OCI-LY1 (cell line): ENCODE measurements at regions not wholly inside any gene's neighbourhood (a gene's known extent, or its start where the extent isn't known, plus 50 kb on each side); places are given as distances from the start of the nearest gene placed in this dataset.

Experiments
- CTCF ChIP-seq: fragments of 200-600 bp; sonication (generic), shearing (Covaris generic); IDR thresholded peaks from 2 replicates; pipeline ENCODE4 v1.5.1; 2017; ENCODE audit warnings: mild to moderate bottlenecking, antibody characterized with exemption, low read length, moderate library complexity, mixed read lengths
- EZH2 ChIP-seq: fragments of 200-600 bp; sonication (generic), shearing (Covaris generic); IDR thresholded peaks from 2 replicates; pipeline ENCODE4 v1.8.0; 2017; ENCODE audit warnings: borderline replicate concordance, mixed run types, mild to moderate bottlenecking, antibody characterized with exemption, low read length, moderate library complexity, mixed read lengths

GRCh38 chr2:4553241-4553640 lies 849.9 kb downstream of the DCDC2C start:
- TF ChIP-seq CTCF (no peak), EZH2 (no peak)
